Liver (tissue), 3 donors: ENCODE measurements at regions not wholly inside any gene's neighbourhood (a gene's known extent, or its start where the extent isn't known, plus 50 kb on each side); places are given as distances from the start of the nearest gene placed in this dataset.

Source experiments
- CTCF ChIP-seq: fragments of 150-350 bp; IDR thresholded peaks from 2 replicates; pipeline ENCODE4 v1.5.1; 2017; ENCODE audit warnings: improper control_type of control experiment, low read depth, low read length; ENCODE audit not compliant: missing input control
- SP1 ChIP-seq: IDR thresholded peaks from 2 replicates; pipeline ENCODE4 v1.6.1; 2018; ENCODE audit warnings: antibody characterized with exemption, mild to moderate bottlenecking
- donor health status: healthy.
- donor health status: healthy.

GRCh38 chr16:64428463-64429113, 693.3 kb downstream of the CDH11 start:
- TF ChIP-seq SP1 (no peak), CTCF (no peak)
